ENCODE measurements at regions not wholly inside any gene's neighbourhood (a gene's known extent, or its start where the extent isn't known, plus 50 kb on each side); places are given as distances from the start of the nearest gene placed in this dataset.

- no peak for DNase-seq (ENCODE audit: low read depth in 4 of 4, low spot score in 2 of 4)
Measured at GRCh38 chr16:74045513-74045912, 251.1 kb upstream of the PSMD7 start.

DNA sequence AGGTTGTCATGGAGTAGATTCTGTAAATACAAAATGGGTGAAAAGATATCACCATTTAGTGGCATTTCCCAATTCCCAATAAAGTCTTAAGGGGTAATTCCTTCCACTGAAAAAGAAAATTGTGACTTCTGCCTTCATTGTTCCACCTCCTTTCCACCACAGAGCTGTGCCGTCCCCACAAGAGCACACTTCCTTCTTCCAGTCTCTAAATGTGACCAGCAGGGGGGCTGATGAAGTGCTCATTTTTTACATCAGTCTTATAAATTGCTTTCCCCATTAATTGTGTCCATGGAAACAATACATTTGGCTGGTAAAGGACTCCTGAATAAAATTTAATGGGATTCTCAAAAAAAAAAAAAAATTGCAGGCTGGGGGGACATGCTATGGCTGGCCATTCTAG lies 260.8 kb upstream of the PSMD7 start:
- no peak for DNase-seq (ENCODE audit: low read depth in 4 of 4, low spot score in 2 of 4)

GRCh38 chr16:74034862-74035261 lies 261.8 kb upstream of the PSMD7 start:
- DNase-seq (ENCODE audit: low read depth in 4 of 4, low spot score in 2 of 4): peak in 1 of 4 donors; percentile 27

GRCh38 chr16:74034200-74034599 lies 262.4 kb upstream of the PSMD7 start:
- DNase-seq (ENCODE audit: low read depth in 4 of 4, low spot score in 2 of 4): no peak

DNA sequence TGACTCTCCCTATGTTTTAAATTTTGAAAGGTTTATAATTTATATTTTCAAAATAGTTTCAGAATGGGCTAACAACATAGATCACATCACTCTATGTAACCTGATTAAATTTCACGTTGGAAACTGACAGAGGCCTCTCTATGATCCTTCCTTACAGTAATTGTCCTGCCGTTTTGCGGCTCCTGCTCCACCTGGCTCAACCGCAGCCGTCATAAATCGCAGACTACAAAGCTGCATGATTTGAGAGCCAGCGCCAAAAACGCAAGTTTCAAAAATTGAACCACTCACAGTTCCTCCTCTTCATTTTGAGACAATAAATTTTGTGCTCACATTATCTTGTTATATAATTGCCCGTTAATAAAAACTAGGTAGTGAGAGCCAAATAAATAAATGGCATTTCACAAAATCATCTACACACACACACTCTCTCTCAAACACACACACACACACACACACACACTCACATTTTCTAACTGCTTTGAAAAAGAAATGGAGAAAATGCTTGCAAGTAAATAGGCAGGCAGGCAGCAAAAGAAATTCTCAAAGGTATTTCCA lies 263.1 kb upstream of the PSMD7 start:
- no peak for DNase-seq (ENCODE audit: low read depth in 4 of 4, low spot score in 2 of 4)

DNA sequence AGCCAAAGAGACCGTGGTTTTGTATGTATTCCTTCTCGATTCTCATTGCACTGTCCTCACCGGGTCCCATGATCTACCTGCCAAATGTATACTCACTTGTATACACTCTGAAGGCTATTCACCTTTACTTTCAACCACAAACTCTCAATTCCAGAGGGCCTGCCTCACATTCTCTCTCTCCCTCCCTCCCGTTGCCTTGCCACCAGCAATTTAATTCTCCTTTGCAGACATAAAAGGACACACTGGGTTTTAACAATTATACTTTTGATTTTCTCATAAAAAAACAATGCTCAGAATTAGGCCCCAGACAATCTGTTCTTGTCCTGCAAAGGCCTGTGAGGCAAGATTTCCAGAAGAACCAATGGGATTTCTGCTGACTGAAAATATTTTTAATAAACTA lies 265.1 kb upstream of the PSMD7 start:
- DNase-seq (ENCODE audit: low read depth in 4 of 4, low spot score in 2 of 4): no peak

GRCh38 chr16:74030000-74030706 lies 266.5 kb upstream of the PSMD7 start:
- DNase-seq (ENCODE audit: low read depth in 4 of 4, low spot score in 2 of 4): no peak

DNA sequence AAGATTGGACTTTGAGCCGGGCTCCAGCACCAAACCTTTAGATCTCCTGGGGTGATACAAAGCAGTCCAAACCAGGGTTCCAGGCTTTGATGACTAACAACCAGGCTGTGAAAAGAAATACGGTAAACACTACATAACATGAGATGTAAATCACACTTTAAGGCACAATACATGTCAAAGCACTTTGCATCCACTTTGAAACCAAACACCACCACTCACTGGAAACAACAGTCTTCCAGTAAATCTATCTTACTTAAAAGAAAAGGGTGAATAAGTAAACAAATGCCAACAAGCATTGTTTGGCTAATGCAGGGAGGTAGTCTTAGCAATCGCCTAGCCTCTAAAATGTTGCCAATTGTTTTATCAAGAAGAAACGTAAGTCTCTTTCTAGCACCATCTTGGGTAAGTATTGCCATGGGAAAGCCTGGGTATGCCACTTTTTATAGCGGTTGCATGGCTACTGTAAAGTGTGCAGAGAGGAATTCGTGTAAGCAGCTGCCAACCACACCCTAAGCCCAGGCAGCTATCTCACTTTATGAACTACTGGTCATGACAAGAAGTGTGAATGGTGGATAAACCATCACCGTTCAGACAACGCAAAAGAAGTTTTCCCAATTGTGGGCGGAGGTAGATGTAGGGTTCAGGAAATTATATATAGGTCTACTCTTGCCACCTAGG lies 267.4 kb upstream of the PSMD7 start:
- DNase-seq (ENCODE audit: low read depth in 4 of 4, low spot score in 2 of 4): no peak

DNA sequence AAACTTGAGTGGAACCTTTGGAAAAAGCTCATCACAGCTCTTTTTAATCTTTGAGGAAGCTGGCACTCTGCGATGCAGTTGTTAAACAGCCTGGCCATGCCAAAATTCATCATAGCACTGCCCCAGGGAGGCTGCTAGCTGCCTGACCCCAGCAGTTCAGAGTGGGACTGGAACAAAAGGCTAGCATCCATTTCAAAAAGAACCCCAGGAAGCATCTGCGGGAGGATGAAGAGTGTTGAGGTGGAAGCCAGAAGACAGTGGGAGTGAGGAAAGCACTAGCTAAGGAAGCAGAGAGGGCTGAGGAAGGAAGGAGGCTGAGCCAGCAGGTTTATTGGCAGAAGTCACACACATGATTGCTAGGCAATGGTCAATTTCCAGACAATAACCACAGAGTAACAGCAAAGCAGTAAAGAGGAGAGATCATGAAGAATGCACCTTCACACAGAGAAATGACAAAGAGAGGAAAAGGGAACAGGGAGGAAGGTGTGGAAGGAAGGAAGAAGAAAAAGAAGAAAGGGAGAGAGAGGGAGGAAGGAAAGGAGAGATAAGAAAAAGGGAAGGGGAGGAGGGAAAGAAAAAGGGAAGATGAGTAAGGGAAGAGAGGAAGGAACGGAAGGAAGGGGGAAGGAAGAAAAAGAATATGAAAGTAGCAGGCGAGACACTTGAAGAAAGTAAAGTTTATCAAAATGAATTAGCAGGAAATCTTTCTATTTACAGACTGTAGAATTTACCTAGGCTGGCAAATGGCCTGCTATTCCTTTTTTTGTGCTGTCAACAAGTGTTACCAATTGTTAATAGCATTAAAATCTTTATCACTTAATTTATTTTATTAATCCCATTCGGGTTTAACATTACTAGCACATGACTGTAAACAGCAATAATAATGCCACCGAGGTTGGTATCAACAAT lies 270.0 kb upstream of the PSMD7 start:
- DNase-seq (ENCODE audit: low read depth in 4 of 4, low spot score in 2 of 4): no peak

DNA sequence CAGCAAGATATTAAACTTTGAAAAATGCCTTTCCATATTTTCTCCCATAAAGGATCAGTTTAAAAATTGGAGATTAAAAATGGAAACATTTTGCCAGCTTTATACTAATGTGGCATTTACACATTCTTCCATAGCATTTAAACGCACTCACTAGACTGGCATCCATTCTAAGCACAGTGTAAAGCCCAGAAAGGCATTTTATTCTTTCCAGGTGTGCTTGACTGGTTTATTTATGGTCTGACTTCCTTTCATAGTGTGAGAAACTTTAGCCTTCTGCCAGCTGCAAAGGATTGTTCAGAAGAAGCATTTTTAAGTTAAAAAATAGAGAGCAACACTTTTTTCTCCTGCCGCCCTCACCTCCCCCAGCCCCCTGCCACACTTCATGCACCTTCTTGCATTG lies 271.7 kb upstream of the PSMD7 start:
- DNase-seq (ENCODE audit: low read depth in 4 of 4, low spot score in 2 of 4): no peak

DNA sequence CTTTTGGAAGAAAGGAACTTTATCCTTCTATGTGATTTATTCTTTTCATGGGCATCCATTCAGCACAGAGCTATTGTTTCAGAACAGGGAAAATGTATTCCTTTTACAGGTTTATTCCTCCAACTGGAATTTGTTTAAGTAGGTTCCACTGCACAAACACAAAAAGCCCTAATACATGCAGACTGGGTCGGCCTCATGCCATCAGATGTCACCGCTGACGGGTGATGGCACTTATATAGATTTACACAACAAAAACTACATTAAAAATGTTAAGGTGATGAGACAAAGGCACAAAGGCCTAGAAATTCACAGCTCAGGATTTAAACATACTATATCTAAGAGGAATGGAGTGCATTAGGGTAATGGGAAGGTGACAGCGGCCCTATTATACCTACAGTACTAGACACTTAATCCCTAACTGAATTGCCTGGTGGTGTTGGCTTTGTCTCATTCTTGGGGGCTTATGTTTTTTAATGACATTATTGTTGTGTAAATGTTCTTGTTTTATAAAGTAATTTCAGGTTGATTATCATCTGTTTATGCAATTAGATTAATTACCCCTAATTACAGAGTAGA lies 276.4 kb upstream of the PSMD7 start:
- DNase-seq (ENCODE audit: low read depth in 4 of 4, low spot score in 2 of 4): no peak

DNA sequence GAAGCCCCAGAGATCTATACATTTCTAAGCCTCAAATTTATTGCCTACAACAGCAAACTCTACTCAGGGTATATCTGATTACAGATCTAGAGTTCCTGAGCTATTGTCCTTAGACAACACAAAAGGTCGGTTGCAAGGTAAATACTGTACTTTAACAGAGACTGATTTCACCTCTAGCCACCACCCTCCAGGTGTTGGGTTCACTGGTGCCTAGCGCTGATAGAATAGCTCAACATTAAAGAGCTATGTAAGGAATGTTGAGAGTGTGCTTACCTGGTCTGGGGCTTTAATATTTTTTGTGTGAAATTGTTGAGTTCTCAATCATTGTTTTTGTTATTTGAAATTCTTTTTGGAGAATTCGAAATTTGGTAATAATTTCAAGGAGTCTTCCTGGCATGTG lies 277.0 kb upstream of the PSMD7 start:
- no peak for DNase-seq (ENCODE audit: low read depth in 4 of 4, low spot score in 2 of 4)

GRCh38 chr16:74015953-74016352 lies 280.7 kb upstream of the PSMD7 start:
- no peak for DNase-seq (ENCODE audit: low read depth in 4 of 4, low spot score in 2 of 4)

GRCh38 chr16:73998707-73999106 lies 297.9 kb upstream of the PSMD7 start:
- no peak for DNase-seq (ENCODE audit: low read depth in 4 of 4, low spot score in 2 of 4)

DNA sequence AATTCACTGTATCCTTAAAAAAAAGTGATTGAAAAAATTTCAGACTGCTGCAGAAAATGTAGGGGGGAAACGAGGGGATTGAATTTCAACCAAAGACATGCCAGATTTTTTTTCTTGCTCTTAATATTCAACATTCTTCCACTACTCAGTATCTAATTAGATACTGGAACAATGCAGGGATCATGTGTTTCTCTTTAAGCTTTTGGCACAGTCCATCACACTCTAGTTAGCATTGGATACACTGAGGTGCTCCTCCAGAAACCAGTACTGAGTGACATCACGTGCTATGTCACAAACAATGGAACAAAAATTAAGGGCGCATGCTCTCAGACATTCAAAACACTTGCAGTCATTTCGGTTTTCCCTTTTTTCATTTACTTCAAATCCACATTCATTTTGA lies 298.6 kb upstream of the PSMD7 start:
- no peak for DNase-seq (ENCODE audit: low read depth in 4 of 4, low spot score in 2 of 4)

GRCh38 chr16:73997340-73997711 lies 299.3 kb upstream of the PSMD7 start:
- no peak for DNase-seq (ENCODE audit: low read depth in 4 of 4, low spot score in 2 of 4)

GRCh38 chr16:73996624-73997339 lies 299.8 kb upstream of the PSMD7 start:
- no peak for DNase-seq (ENCODE audit: low read depth in 4 of 4, low spot score in 2 of 4)

DNA sequence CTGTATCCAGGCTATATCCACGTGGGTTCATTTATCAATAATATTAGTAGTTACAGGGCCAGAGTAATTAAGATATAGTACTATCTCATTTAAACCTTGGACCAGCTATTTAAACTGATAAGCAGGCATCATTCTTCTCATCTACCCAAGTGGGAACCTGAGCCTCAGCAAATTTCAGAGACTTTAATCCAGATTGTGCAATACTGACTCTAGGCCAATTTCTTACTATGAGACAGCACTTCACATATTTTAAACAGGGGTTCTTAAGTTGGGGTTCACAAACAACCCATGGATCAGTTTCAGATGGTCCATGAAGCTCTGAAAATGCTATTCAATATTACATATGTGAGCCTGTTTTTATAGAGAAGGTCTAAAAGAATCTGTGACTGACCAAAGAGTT lies 302.7 kb upstream of the PSMD7 start:
- DNase-seq (ENCODE audit: low read depth in 4 of 4, low spot score in 2 of 4): no peak

- DNase-seq (ENCODE audit: low read depth in 4 of 4, low spot score in 2 of 4): no peak
Measured at GRCh38 chr16:73978407-73978784, 318.2 kb upstream of the PSMD7 start.

DNA sequence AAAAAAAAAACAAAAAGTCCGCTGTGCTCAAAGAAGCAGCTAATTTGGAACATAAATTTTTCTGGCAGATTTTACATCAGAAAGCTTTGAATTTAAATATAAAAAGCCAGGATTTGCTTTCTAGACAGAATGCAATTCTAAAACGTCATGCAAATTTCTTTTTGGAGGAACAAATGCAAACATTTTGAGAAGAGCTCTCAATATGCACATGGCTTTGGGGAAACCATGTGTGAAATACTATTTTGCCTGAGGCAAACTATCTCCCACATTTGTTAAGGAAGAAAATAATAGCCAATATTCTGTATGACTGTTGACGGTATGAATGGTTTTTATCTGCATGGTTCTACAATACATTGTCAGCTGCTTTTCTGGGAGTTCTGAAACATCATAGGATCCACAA lies 320.0 kb upstream of the PSMD7 start:
- DNase-seq (ENCODE audit: low read depth in 4 of 4, low spot score in 2 of 4): no peak
